HCT116 (cell line): ENCODE measurements at regions not wholly inside any gene's neighbourhood (a gene's known extent, or its start where the extent isn't known, plus 50 kb on each side); places are given as distances from the start of the nearest gene placed in this dataset.

ENCODE experiments used
- ATAC-seq: fragments of 200-7000 bp; cut with Tn5 transposase; 2 replicates; pipeline ENCODE4 v1.9.1; 2020; ENCODE audit warnings: mild to moderate bottlenecking, moderate library complexity
- BruUV-seq: library from RNA; stranded (reverse); fragments of 400-500 nt; replicated peaks from 2 replicates; lab custom pipeline; 2021; lab: Mats Ljungman, UMichigan
- CTCF ChIA-PET: fragments of 300-600 bp; sonication (Branson Sonifier 250); formaldehyde crosslinking; loops from one replicate; lab custom pipeline; 2021; ENCODE audit warnings: antibody characterized with exemption; lab: Charles Lee
- POLR2A ChIA-PET: fragments of 300-600, 350-600 bp; sonication (Branson Sonifier 250); formaldehyde crosslinking; loops from one replicate; lab custom pipeline; 2021; ENCODE audit warnings: antibody characterized with exemption; lab: Charles Lee
- RAD21 ChIA-PET, 2 experiments: fragments of 300-600 bp; sonication (Branson Sonifier 250); formaldehyde crosslinking; loops; one replicate each; lab custom pipeline; 2023; ENCODE audit warnings: low total read pairs in 2 of 2; ENCODE audit not compliant: uncharacterized antibody in 2 of 2, unreplicated experiment in 2 of 2, low non-redundant PET in 1 of 2; lab: Charles Lee
- DNase-seq: peaks from one replicate; pipeline ENCODE4 v3.0.0-alpha.2; 2010; ENCODE audit warnings: low read depth, low spot score
- H2AFZ ChIP-seq: fragments of 200-600 bp; shearing (Covaris generic), sonication (generic); 2 replicates; pipeline ENCODE4 v1.6.1; 2017; ENCODE audit warnings: low read depth, mixed run types, mixed read lengths, antibody characterized with exemption, low read length; ENCODE audit not compliant: poor library complexity, severe bottlenecking
- H3K27ac ChIP-seq: 2 replicates; pipeline ENCODE4 v1.5.1; 2012; ENCODE audit warnings: low read depth, low read length
- H3K27me3 ChIP-seq: fragments of 200-600 bp; sonication (generic); 2 replicates; pipeline ENCODE4 v1.6.1; 2016; ENCODE audit warnings: mixed run types, low read length, mixed read lengths; ENCODE audit not compliant: insufficient read depth
- H3K36me3 ChIP-seq, 2 experiments: fragments of 200-500 bp in 1 of 2; fragments of 200-600 bp in 1 of 2; sonication (Bioruptor generic) in 1 of 2; sonication (generic) in 1 of 2; 2 replicates each; pipeline versions ENCODE4 v1.5.1 to v1.6.1; 2014 to 2016; ENCODE audit warnings: low read length in 2 of 2, inconsistent platforms in 1 of 2, mixed read lengths in 1 of 2, mixed run types in 1 of 2; ENCODE audit not compliant: insufficient read depth in 2 of 2, control insufficient read depth in 1 of 2
- H3K4me1 ChIP-seq, 2 experiments: fragments of 200-600 bp in 1 of 2; sonication (generic) in 1 of 2; 2 replicates each; pipeline versions ENCODE4 v1.5.1 to v1.6.1; 2012 to 2017; ENCODE audit warnings: low read length in 2 of 2, inconsistent platforms in 1 of 2, mild to moderate bottlenecking in 1 of 2, mixed read lengths in 1 of 2, mixed run types in 1 of 2, moderate library complexity in 1 of 2; ENCODE audit not compliant: insufficient read depth in 2 of 2, control insufficient read depth in 1 of 2
- H3K4me2 ChIP-seq: fragments of 200-600 bp; sonication (generic); 2 replicates; pipeline ENCODE4 v1.6.1; 2017; ENCODE audit warnings: mixed run types, low read length, mixed read lengths
- H3K4me3 ChIP-seq, 2 experiments: fragments of 200-600 bp in 1 of 2; sonication (generic) in 1 of 2; replicated peaks in 1 of 2; 2 replicates each; pipeline ENCODE4 v1.5.1; 2011 to 2016; ENCODE audit warnings: low read length in 2 of 2, control low read depth in 1 of 2, low read depth in 1 of 2, mild to moderate bottlenecking in 1 of 2, mixed read lengths in 1 of 2, mixed run types in 1 of 2
- H3K79me2 ChIP-seq: fragments of 200-600 bp; sonication (generic); 2 replicates; pipeline ENCODE4 v1.6.1; 2017; ENCODE audit warnings: mild to moderate bottlenecking, mixed run types, low read length, moderate library complexity, mixed read lengths; ENCODE audit not compliant: insufficient read depth
- H3K9ac ChIP-seq: fragments of 200-600 bp; sonication (generic); 2 replicates; pipeline ENCODE4 v1.6.1; 2016; ENCODE audit warnings: low read length, mixed read lengths
- H3K9me2 ChIP-seq: fragments of 200-600 bp; sonication (generic), shearing (Covaris generic); 2 replicates; pipeline ENCODE4 v1.6.1; 2017; ENCODE audit warnings: mixed run types, mild to moderate bottlenecking, moderate library complexity; ENCODE audit not compliant: insufficient read depth
- H3K9me3 ChIP-seq, 2 experiments: fragments of 200-500 bp in 1 of 2; fragments of 200-600 bp in 1 of 2; sonication (Bioruptor generic) in 1 of 2; sonication (generic) in 1 of 2; 2 replicates each; pipeline ENCODE4 v1.6.1; 2014 to 2017; ENCODE audit warnings: low read length in 2 of 2, mixed read lengths in 2 of 2, inconsistent platforms in 1 of 2, low read depth in 1 of 2, mild to moderate bottlenecking in 1 of 2, mixed run types in 1 of 2, moderate library complexity in 1 of 2; ENCODE audit not compliant: control insufficient read depth in 1 of 2, insufficient read depth in 1 of 2
- H4K20me1 ChIP-seq: fragments of 200-600 bp; sonication (generic), shearing (Covaris generic); 2 replicates; pipeline ENCODE4 v1.6.1; 2017; ENCODE audit warnings: mixed run types, mild to moderate bottlenecking, moderate library complexity; ENCODE audit not compliant: insufficient read depth
- CBX3 ChIP-seq: IDR thresholded peaks from 2 replicates; pipeline ENCODE4 v1.6.1; 2012; ENCODE audit warnings: low read depth
- CEBPB ChIP-seq: IDR thresholded peaks from 2 replicates; pipeline ENCODE4 v1.6.1; 2012; ENCODE audit warnings: low read depth
- CTCF ChIP-seq, 3 experiments: fragments of 200-600 bp in 1 of 3; sonication (generic) in 1 of 3; IDR thresholded peaks in 2 of 3; conservative IDR thresholded peaks in 1 of 3; 2 replicates each; pipeline ENCODE4 v1.5.1; 2012 to 2017; ENCODE audit warnings: low read depth in 2 of 3, low read length in 2 of 3, antibody characterized with exemption in 1 of 3, borderline replicate concordance in 1 of 3, control low read depth in 1 of 3, mild to moderate bottlenecking in 1 of 3, mixed read lengths in 1 of 3, mixed run types in 1 of 3, moderate library complexity in 1 of 3; ENCODE audit not compliant: insufficient read depth in 1 of 3
- EGR1 ChIP-seq: IDR thresholded peaks from 2 replicates; pipeline ENCODE4 v1.6.1; 2012; ENCODE audit warnings: low read depth
- EZH2 ChIP-seq: fragments of 200-600 bp; sonication (generic); IDR thresholded peaks from 2 replicates; pipeline ENCODE4 v1.6.1; 2017; ENCODE audit warnings: antibody characterized with exemption, mixed run types
- EZH2phosphoT487 ChIP-seq: fragments of 200-600 bp; IDR thresholded peaks from 2 replicates; pipeline ENCODE4 v1.6.1; 2018; ENCODE audit warnings: antibody characterized with exemption, borderline replicate concordance
- FOSL1 ChIP-seq: IDR thresholded peaks from 2 replicates; pipeline ENCODE4 v1.6.1; 2012; ENCODE audit warnings: low read depth
- JUND ChIP-seq: IDR thresholded peaks from 2 replicates; pipeline ENCODE4 v1.6.1; 2012
- MAX ChIP-seq: IDR thresholded peaks from 2 replicates; pipeline ENCODE4 v1.6.1; 2012
- POLR2A ChIP-seq: IDR thresholded peaks from 2 replicates; pipeline ENCODE4 v1.7.0; 2011; ENCODE audit warnings: borderline replicate concordance; ENCODE audit not compliant: insufficient read depth, insufficient read length; ENCODE audit errors: extremely low read depth
- POLR2AphosphoS5 ChIP-seq: IDR thresholded peaks from 2 replicates; pipeline ENCODE4 v1.6.1; 2011; ENCODE audit warnings: mild to moderate bottlenecking, low read depth, low read length, moderate library complexity
- RAD21 ChIP-seq: IDR thresholded peaks from 2 replicates; pipeline ENCODE4 v1.6.1; 2012; ENCODE audit warnings: low read depth, mild to moderate bottlenecking
- REST ChIP-seq: IDR thresholded peaks from 2 replicates; pipeline ENCODE4 v1.6.1; 2012; ENCODE audit warnings: low read depth
- SP1 ChIP-seq: IDR thresholded peaks from 2 replicates; pipeline ENCODE4 v1.6.1; 2012; ENCODE audit warnings: low read depth
- SRF ChIP-seq: IDR thresholded peaks from 2 replicates; pipeline ENCODE4 v1.6.1; 2012; ENCODE audit warnings: low read depth
- TCF7L2 ChIP-seq: IDR thresholded peaks from 2 replicates; pipeline ENCODE4 v1.7.0; 2011; ENCODE audit warnings: borderline replicate concordance, inconsistent platforms; ENCODE audit not compliant: insufficient read depth, insufficient read length; ENCODE audit errors: extremely low read depth
- ZBTB33 ChIP-seq: IDR thresholded peaks from 2 replicates; pipeline ENCODE4 v1.6.1; 2011; ENCODE audit warnings: mild to moderate bottlenecking, low read length, moderate library complexity; ENCODE audit not compliant: insufficient replicate concordance; ENCODE audit errors: extremely low read depth
- ZFX ChIP-seq: fragments of 450-650 bp; IDR thresholded peaks from 2 replicates; pipeline ENCODE4 v1.6.1; 2017
- ZNF274 ChIP-seq: fragments of 200-500 bp; sonication (Bioruptor generic); IDR thresholded peaks from 2 replicates; pipeline ENCODE4 v1.6.1; 2014; ENCODE audit warnings: mild to moderate bottlenecking, low read depth, low read length, inconsistent platforms
- intact Hi-C: fragments of 100-400 bp; cut with micrococcal nuclease; formaldehyde crosslinking; loops from 2 replicates; pipeline ENCODE4 v1.10.0; 2022

GRCh38 chr1:41305576-41306363, 55.5 kb upstream of the FOXO6 start (continued):
- TF ChIP-seq ZBTB33 (no peak), EZH2 (no peak), FOSL1 (no peak), SRF (no peak), ZFX (no peak)

- Histone ChIP-seq H3K9ac (no peak overlapping the region), H3K4me1 (no peaks in the 10 kb centered on the region), H3K4me2 (no peak overlapping the region), H4K20me1 (no peaks in the 10 kb centered on the region), H3K79me2 (no peaks in the 10 kb centered on the region), H3K9me2 (no peaks in the 10 kb centered on the region), H3K4me3 (no peak overlapping the region), H3K27ac (no peak overlapping the region), H2AFZ (no peak overlapping the region), H3K9me3 (no peaks in the 10 kb centered on the region), H3K36me3 (no peaks in the 10 kb centered on the region), H3K27me3 (peaks cover 9% of the 10 kb centered on the region; the same call in 1 of the 2 replicates)
- CTCF ChIA-PET: interaction anchor here (1.3 kb wide), 1 partner anchor 14 kb away, joined by 5 read pairs; no protein-coding TSS in a partner anchor
- RAD21 ChIA-PET: no interaction called here
- no TSS peak for BruUV-seq
- intact Hi-C loops: no loop called here
- POLR2A ChIA-PET: no interaction called here
- ATAC-seq (no peak), DNase-seq (no peak)
- TF ChIP-seq POLR2AphosphoS5: no peak
- no peak for TF ChIP-seq MAX
- no peak for TF ChIP-seq SP1
- TF ChIP-seq JUND: no peak
- no peak for TF ChIP-seq CEBPB
- no peak for TF ChIP-seq RAD21
- TF ChIP-seq EZH2: no peak
- TF ChIP-seq TCF7L2: no peak
- TF ChIP-seq POLR2A: no peak
- no peak for TF ChIP-seq REST
- TF ChIP-seq EGR1: no peak
- no peak for TF ChIP-seq CTCF (IDR thresholded peaks at IDR 0.05 in 2 of 3, conservative IDR thresholded peaks at IDR 0.05 in 1 of 3; ENCODE audit: borderline replicate concordance in 1 of 3, insufficient read depth in 1 of 3, low read depth in 2 of 3, low read length in 2 of 3)
- TF ChIP-seq ZNF274: no peak
- TF ChIP-seq ZFX: no peak
- TF ChIP-seq CBX3: no peak
- no peak for TF ChIP-seq EZH2phosphoT487
Measured at GRCh38 chr1:41296506-41296905, 54.4 kb upstream of the SCMH1 start.
